ENCODE measurements at regions not wholly inside any gene's neighbourhood (a gene's known extent, or its start where the extent isn't known, plus 50 kb on each side); places are given as distances from the start of the nearest gene placed in this dataset.

DNA sequence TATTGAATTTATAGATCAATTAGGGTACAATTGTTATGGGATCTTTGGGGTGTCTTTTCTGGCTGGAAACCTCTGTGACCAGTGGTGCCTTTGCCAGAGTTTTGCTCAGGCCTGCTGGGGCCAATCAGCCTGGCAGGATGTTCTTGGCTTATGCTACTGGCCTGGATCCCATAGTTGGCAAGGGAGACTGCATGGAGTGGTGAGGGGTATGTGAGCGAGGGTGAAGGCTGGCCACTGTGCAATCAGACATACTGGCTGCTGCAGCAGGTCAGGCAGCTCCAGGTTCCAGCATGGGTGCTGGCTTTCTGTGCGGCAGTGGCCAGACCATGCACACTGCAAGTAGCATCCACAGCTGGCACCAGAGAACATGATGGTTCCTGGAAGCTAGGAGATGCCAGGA is 1053.2 kb upstream of the GBE1 start:
- no peak for DNase-seq (ENCODE audit: low read depth)
- in situ Hi-C loops (cut with HindIII; ENCODE audit: low pct_unique_long_range_greater_than_20kb, low sequenced_read_pairs), result no loop called here

GRCh38 chr3:82807781-82808180 is 1046.3 kb upstream of the GBE1 start:
- no peak for DNase-seq (ENCODE audit: low read depth)
- in situ Hi-C loops (cut with HindIII; ENCODE audit: low pct_unique_long_range_greater_than_20kb, low sequenced_read_pairs), result no loop called here

DNA sequence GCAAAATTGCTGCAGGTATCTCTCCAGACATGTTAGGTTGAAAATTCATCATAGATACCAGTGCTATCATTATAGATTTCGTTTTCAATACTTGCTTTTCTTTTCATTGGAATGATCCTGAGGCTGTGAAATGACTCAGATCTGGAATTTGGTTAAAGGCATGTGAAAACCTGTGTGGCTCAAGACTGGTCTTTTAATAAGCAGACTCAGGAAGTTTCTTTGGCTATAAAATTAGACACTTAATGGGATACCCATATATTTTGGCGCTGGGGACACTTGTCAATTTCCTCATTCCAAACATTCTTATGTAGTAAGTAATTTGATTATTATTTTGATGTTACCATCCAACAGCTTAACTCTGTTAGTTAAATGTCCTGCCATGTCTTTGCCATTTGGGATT is 1041.1 kb upstream of the GBE1 start:
- in situ Hi-C loops (cut with HindIII; ENCODE audit: low pct_unique_long_range_greater_than_20kb, low sequenced_read_pairs), result no loop called here
- DNase-seq (ENCODE audit: low read depth), result no peak

- DNase-seq (ENCODE audit: low read depth), result no peak
Measured at GRCh38 chr3:82800248-82800647, 1038.8 kb upstream of the GBE1 start.

GRCh38 chr3:82796765-82797164 is 1035.3 kb upstream of the GBE1 start:
- no peak for DNase-seq (ENCODE audit: low read depth)
- in situ Hi-C loops (cut with HindIII; ENCODE audit: low pct_unique_long_range_greater_than_20kb, low sequenced_read_pairs), result no loop called here

More at GRCh38 chr3:82800248-82800647, 1038.8 kb upstream of the GBE1 start:
- in situ Hi-C loops (cut with HindIII; ENCODE audit: low pct_unique_long_range_greater_than_20kb, low sequenced_read_pairs), result no loop called here

- DNase-seq (ENCODE audit: low read depth), result no peak
- in situ Hi-C loops (cut with HindIII; ENCODE audit: low pct_unique_long_range_greater_than_20kb, low sequenced_read_pairs), result no loop called here
Measured at GRCh38 chr3:82791241-82791640, 1029.8 kb upstream of the GBE1 start.

DNA sequence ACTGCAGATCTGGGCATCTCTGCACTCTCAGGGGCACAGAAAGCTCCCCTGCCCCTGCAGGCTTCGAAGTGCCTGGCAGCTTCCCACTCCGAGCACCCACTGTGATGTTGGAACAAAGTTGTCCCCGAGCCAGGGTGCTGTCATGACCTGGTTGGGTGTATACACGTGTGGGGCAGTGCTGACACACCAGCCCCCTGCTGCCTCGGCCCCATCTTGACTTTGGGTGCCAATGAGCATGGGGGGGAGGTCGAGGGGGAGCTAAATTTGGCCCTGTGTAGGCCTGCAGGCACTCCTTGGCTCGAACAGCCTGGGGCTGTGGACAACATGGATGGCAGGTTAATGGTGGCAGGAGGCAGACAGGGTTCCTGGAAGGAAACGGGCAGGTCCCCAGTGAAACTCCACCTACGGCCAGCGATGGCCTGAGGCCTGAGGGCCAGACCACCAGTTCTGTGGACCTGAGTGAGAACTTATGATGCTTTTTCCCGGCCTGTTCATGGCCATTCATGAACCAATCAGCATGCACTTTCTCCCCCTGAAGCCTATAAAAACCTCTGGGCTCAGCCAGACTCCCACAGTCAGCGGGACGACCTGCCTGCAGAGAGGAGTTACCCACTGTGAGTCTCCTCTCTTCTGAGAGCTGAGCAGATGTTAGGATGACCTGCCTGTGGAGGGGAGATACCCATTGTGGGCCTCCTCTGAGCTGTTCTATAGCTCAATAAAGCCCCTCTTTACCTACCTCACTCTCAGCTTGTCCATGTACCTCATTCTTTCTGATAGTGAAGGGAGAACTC is 1029.1 kb upstream of the GBE1 start:
- in situ Hi-C loops (cut with HindIII; ENCODE audit: low pct_unique_long_range_greater_than_20kb, low sequenced_read_pairs), result no loop called here
- DNase-seq (ENCODE audit: low read depth), result no peak

GRCh38 chr3:82783194-82783593 is 1021.7 kb upstream of the GBE1 start:
- DNase-seq (ENCODE audit: low read depth), result no peak
- in situ Hi-C loops (cut with HindIII; ENCODE audit: low pct_unique_long_range_greater_than_20kb, low sequenced_read_pairs), result no loop called here

- in situ Hi-C loops (cut with HindIII; ENCODE audit: low pct_unique_long_range_greater_than_20kb, low sequenced_read_pairs), result no loop called here
- no peak for DNase-seq (ENCODE audit: low read depth)
Measured at GRCh38 chr3:82773207-82773606, 1011.8 kb upstream of the GBE1 start.

DNA sequence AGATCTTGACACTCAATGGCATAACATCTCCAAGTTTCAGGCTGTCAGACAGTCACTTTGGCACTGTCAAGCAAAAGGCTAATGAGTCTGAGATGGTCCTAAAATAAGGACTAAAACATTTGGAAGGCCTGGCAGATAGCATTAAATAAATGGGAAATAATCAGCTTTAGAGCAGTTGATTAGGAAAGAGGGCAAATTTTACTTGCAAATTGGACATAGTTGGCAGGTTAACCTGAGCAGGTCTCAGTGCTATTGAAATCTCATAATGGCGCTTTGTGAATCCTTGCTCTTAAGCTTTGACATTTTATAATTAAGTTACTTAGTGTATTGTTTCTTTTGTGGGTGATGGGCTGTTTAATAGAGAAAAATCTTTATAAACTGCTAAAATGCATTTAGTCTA is 1003.1 kb upstream of the GBE1 start:
- DNase-seq (ENCODE audit: low read depth), result no peak
- in situ Hi-C loops (cut with HindIII; ENCODE audit: low pct_unique_long_range_greater_than_20kb, low sequenced_read_pairs), result no loop called here

- in situ Hi-C loops (cut with HindIII; ENCODE audit: low pct_unique_long_range_greater_than_20kb, low sequenced_read_pairs), result no loop called here
- no peak for DNase-seq (ENCODE audit: low read depth)
Measured at GRCh38 chr3:82761858-82762257, 1000.4 kb upstream of the GBE1 start.

- DNase-seq (ENCODE audit: low read depth), result no peak
- in situ Hi-C loops (cut with HindIII; ENCODE audit: low pct_unique_long_range_greater_than_20kb, low sequenced_read_pairs), result no loop called here
Measured at GRCh38 chr3:82745544-82745943, 984.1 kb upstream of the GBE1 start.

GRCh38 chr3:82743196-82743595 is 981.8 kb upstream of the GBE1 start:
- DNase-seq (ENCODE audit: low read depth), result no peak
- in situ Hi-C loops (cut with HindIII; ENCODE audit: low pct_unique_long_range_greater_than_20kb, low sequenced_read_pairs), result no loop called here

- DNase-seq (ENCODE audit: low read depth), result no peak
- in situ Hi-C loops (cut with HindIII; ENCODE audit: low pct_unique_long_range_greater_than_20kb, low sequenced_read_pairs), result no loop called here
Measured at GRCh38 chr3:82741346-82741745, 979.9 kb upstream of the GBE1 start.

GRCh38 chr3:82739390-82739789 is 977.9 kb upstream of the GBE1 start:
- in situ Hi-C loops (cut with HindIII; ENCODE audit: low pct_unique_long_range_greater_than_20kb, low sequenced_read_pairs), result no loop called here
- DNase-seq (ENCODE audit: low read depth), result no peak

DNA sequence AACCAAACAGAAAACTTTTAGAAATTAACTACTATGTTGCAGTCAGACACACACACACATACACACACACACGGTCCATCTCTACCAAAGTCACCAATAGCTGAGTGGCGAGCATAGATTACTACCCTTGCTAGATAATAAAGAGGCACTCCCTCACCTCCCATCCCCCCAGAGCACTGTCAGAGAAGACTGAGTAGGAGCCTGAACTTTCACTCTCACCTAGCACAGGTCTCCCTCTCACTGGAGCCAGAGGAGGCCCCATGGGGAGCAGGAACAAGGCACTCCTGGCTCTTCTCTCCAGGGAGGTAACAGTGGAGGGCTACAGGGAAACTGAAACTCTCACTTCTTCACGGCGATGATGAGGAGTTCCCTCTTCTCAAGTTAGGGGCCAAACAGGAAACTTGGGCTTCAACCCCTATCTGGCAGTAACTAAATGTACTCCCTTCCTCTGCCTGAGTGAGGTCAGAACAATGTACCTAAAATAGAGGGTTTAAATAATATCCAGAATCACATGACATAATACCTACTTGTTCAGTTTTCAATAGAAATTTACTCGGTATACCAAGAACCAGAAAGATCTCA is 975.3 kb upstream of the GBE1 start:
- in situ Hi-C loops (cut with HindIII; ENCODE audit: low pct_unique_long_range_greater_than_20kb, low sequenced_read_pairs), result no loop called here
- DNase-seq (ENCODE audit: low read depth), result no peak

GRCh38 chr3:82715091-82715856 is 953.8 kb upstream of the GBE1 start:
- in situ Hi-C loops (cut with HindIII; ENCODE audit: low pct_unique_long_range_greater_than_20kb, low sequenced_read_pairs), result no loop called here
- no peak for DNase-seq (ENCODE audit: low read depth)

GRCh38 chr3:82707035-82707434 is 945.6 kb upstream of the GBE1 start:
- no peak for DNase-seq (ENCODE audit: low read depth)
- in situ Hi-C loops (cut with HindIII; ENCODE audit: low pct_unique_long_range_greater_than_20kb, low sequenced_read_pairs), result no loop called here

DNA sequence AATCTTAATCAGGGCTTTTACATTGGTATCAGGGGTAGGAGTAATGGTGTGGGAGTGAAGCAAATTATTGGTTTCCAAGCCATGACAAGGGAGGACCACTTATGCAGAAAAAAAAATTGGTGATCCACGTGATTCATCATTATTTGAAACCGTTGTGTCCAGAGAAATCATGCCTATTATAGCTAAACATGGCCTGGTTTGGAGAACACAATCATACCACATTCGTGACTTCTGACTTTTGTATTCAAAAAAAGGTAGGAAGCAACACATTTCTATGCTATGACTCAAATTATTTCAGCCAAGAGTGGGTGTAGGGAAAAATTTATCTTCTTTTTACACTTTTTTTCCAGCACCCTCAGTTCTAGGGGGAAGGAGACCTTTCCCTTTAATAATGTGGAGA is 924.3 kb upstream of the GBE1 start:
- no peak for DNase-seq (ENCODE audit: low read depth)
- in situ Hi-C loops (cut with HindIII; ENCODE audit: low pct_unique_long_range_greater_than_20kb, low sequenced_read_pairs), result no loop called here
